Mammary epithelial cell (primary cell): ENCODE measurements at regions not wholly inside any gene's neighbourhood (a gene's known extent, or its start where the extent isn't known, plus 50 kb on each side); places are given as distances from the start of the nearest gene placed in this dataset.

Experiments
- EZH2 ChIP-seq: IDR thresholded peaks from 2 replicates; pipeline ENCODE4 v1.6.1; 2012; ENCODE audit warnings: low read length, inconsistent platforms, borderline replicate concordance
- TF ChIP-seq, protein P1 (sequence below), 2 donors: IDR thresholded peaks in 1 of 2; conservative IDR thresholded peaks in 1 of 2; 2 replicates each; pipeline ENCODE4 v1.5.1; 2011 to 2012; ENCODE audit warnings: inconsistent platforms in 2 of 2, low read length in 2 of 2, mild to moderate bottlenecking in 2 of 2, control low read depth in 1 of 2, low read depth in 1 of 2; ENCODE audit not compliant: insufficient read depth in 1 of 2; ENCODE audit errors: extremely low read depth in 1 of 2

DNA sequence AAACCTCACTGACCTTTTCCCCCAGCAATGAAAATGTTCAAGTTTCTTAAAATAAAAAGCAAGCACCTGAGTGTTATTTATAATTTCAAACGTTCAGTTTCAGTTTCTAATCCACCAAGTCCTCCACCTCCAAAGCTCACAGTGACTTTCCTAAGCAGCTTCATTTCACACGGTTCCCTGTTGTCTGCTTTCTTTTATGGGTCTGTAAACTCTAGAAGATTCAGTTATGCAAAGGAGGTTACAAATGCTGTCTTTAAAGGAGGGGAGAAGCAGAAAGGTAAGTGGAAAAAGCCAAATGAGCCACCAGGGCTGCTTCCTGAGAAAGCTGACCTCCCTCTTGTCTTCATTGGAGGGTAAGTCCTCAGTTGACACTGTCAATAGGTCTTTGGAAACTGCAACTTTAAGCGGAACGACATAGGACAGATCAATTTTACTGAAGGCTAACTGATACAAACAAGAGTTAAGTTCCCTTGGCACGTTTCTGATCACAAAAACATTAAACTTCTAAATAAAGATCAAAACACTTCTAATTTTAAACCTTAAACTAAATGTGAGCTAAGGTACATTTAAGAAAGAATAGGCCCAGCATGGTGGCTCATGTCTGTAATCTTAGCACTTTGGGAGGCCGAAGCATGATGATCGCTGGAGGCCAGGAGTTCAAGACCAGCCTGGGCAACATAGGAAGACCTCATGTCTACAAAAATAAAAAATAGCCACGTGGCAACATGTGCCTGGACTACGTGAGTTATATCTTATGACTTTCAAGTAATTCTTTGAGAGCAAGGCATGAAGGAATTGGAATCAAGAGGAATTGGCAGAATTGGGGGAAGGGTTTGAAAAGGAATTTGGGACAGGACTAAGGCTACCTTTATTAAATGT lies 151.9 kb upstream of the UBE2E1 start:
- TF ChIP-seq, protein P1, sequence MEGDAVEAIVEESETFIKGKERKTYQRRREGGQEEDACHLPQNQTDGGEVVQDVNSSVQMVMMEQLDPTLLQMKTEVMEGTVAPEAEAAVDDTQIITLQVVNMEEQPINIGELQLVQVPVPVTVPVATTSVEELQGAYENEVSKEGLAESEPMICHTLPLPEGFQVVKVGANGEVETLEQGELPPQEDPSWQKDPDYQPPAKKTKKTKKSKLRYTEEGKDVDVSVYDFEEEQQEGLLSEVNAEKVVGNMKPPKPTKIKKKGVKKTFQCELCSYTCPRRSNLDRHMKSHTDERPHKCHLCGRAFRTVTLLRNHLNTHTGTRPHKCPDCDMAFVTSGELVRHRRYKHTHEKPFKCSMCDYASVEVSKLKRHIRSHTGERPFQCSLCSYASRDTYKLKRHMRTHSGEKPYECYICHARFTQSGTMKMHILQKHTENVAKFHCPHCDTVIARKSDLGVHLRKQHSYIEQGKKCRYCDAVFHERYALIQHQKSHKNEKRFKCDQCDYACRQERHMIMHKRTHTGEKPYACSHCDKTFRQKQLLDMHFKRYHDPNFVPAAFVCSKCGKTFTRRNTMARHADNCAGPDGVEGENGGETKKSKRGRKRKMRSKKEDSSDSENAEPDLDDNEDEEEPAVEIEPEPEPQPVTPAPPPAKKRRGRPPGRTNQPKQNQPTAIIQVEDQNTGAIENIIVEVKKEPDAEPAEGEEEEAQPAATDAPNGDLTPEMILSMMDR (conservative IDR thresholded peaks at IDR 0.05 in 1 of 2, IDR thresholded peaks at IDR 0.05 in 1 of 2; ENCODE audit: extremely low read depth in 1 of 2, insufficient read depth in 1 of 2, low read depth in 1 of 2, low read length in 2 of 2): no peak
- TF ChIP-seq EZH2: no peak
